Panc1 (cell line): ENCODE measurements at regions not wholly inside any gene's neighbourhood (a gene's known extent, or its start where the extent isn't known, plus 50 kb on each side); places are given as distances from the start of the nearest gene placed in this dataset.

ENCODE experiments used
- ATAC-seq: fragments of 200-7000 bp; cut with Tn5 transposase; 2 replicates; pipeline ENCODE4 v1.9.1; 2020; ENCODE audit warnings: mild to moderate bottlenecking, moderate library complexity
- BruUV-seq: library from RNA; stranded (reverse); fragments of 400-500 nt; replicated peaks from 2 replicates; lab custom pipeline; 2021; lab: Mats Ljungman, UMichigan
- CTCF ChIA-PET: fragments of 300-600 bp; sonication (Branson Sonifier 250); formaldehyde crosslinking; loops from one replicate; lab custom pipeline; 2022; ENCODE audit warnings: antibody characterized with exemption; lab: Charles Lee
- POLR2A ChIA-PET: fragments of 300-600 bp; sonication (Branson Sonifier 250); formaldehyde crosslinking; loops from one replicate; lab custom pipeline; 2022; ENCODE audit warnings: antibody characterized with exemption; lab: Charles Lee
- DNase-seq: peaks from one replicate; pipeline ENCODE4 v3.0.0-alpha.2; 2010; ENCODE audit warnings: low read depth, low spot score
- H3K27ac ChIP-seq: 2 replicates; pipeline ENCODE4 v1.5.1; 2011; ENCODE audit warnings: mild to moderate bottlenecking, low read length, inconsistent platforms
- H3K27me3 ChIP-seq: fragments of 200-500 bp; sonication (Bioruptor generic); 2 replicates; pipeline ENCODE4 v1.6.0; 2014; ENCODE audit warnings: low read length, inconsistent platforms; ENCODE audit not compliant: control insufficient read depth, insufficient read depth
- H3K36me3 ChIP-seq: fragments of 200-500 bp; sonication (Bioruptor generic); 2 replicates; pipeline ENCODE4 v1.5.1; 2014; ENCODE audit warnings: inconsistent platforms, mild to moderate bottlenecking, low read length, moderate library complexity; ENCODE audit not compliant: control insufficient read depth, insufficient read depth
- H3K4me1 ChIP-seq: 2 replicates; pipeline ENCODE4 v1.5.1; 2011; ENCODE audit warnings: inconsistent platforms, mild to moderate bottlenecking, low read length, moderate library complexity; ENCODE audit not compliant: control insufficient read depth, insufficient read depth
- H3K4me3 ChIP-seq, 2 experiments: 2 replicates each; pipeline ENCODE4 v1.5.1; 2011 to 2012; ENCODE audit warnings: low read depth in 2 of 2, low read length in 2 of 2, mild to moderate bottlenecking in 2 of 2, inconsistent platforms in 1 of 2, moderate library complexity in 1 of 2
- H3K9me3 ChIP-seq: fragments of 200-500 bp; sonication (Bioruptor generic); 2 replicates; pipeline ENCODE4 v1.5.1; 2014; ENCODE audit warnings: low read depth, mild to moderate bottlenecking, inconsistent platforms, low read length, moderate library complexity; ENCODE audit not compliant: control insufficient read depth, insufficient read depth
- CTCF ChIP-seq: fragments of 450-650 bp; IDR thresholded peaks from 2 replicates; pipeline ENCODE4 v1.5.1; 2017; ENCODE audit warnings: mild to moderate bottlenecking
- POLR2AphosphoS5 ChIP-seq: IDR thresholded peaks from 2 replicates; pipeline ENCODE4 v1.6.1; 2012; ENCODE audit warnings: mild to moderate bottlenecking, low read depth, low read length, moderate library complexity
- REST ChIP-seq, 2 experiments: IDR thresholded peaks; 2 replicates each; pipeline ENCODE4 v1.6.1; 2011 to 2012; ENCODE audit warnings: low read depth in 2 of 2, control low read depth in 1 of 2, low read length in 1 of 2, mild to moderate bottlenecking in 1 of 2, moderate library complexity in 1 of 2; ENCODE audit not compliant: insufficient read depth in 1 of 2
- SIN3A ChIP-seq: IDR thresholded peaks from 2 replicates; pipeline ENCODE4 v1.6.1; 2012; ENCODE audit warnings: low read depth, mild to moderate bottlenecking, low read length, moderate library complexity, borderline replicate concordance; ENCODE audit not compliant: insufficient read depth
- TCF7L2 ChIP-seq: IDR thresholded peaks from 2 replicates; pipeline ENCODE4 v1.6.1; 2011; ENCODE audit warnings: mild to moderate bottlenecking, low read depth, low read length, inconsistent platforms
- in situ Hi-C: cut with HindIII; loops from 2 replicates; pipeline ENCODE4 v1.10.0; 2016; ENCODE audit warnings: low sequenced_read_pairs, low pct_unique_long_range_greater_than_20kb
- intact Hi-C: fragments of 100-400 bp; cut with micrococcal nuclease; formaldehyde crosslinking; loops from one replicate; pipeline ENCODE4 v1.10.0; 2022; ENCODE audit not compliant: unreplicated experiment

- no peak for DNase-seq
- intact Hi-C loops (no loop called here), in situ Hi-C loops (no loop called here)
- Histone ChIP-seq H3K4me1 (no peaks in the 10 kb centered on the region), H3K27me3 (no peaks in the 10 kb centered on the region), H3K27ac (no peak overlapping the region), H3K4me3 (no peak overlapping the region), H3K36me3 (no peaks in the 10 kb centered on the region), H3K9me3 (no peaks in the 10 kb centered on the region)
- no peak for ATAC-seq
- ChIA-PET POLR2A (no interaction called here), CTCF (no interaction called here)
- BruUV-seq, result no TSS peak
- TF ChIP-seq CTCF (peak; percentile 17; the same call in 1 of the 2 replicates), TCF7L2 (no peak)
Observed at GRCh38 chr2:198930170-198930569, 527.6 kb downstream of the SATB2 start.

GRCh38 chr2:198928026-198928425 lies 529.7 kb downstream of the SATB2 start:
- H3K9me3 ChIP-seq, result no peaks in the 10 kb centered on the region
- no TSS peak for BruUV-seq
- CTCF ChIA-PET, result interaction anchor here (0.7 kb wide), 1 partner anchor 110 kb away, joined by 4 read pairs; no protein-coding TSS in a partner anchor
- DNase-seq, result no peak
- no peak for ATAC-seq
- H3K27me3 ChIP-seq, result no peaks in the 10 kb centered on the region
- POLR2A ChIA-PET, result no interaction called here
- no peak overlapping the region for H3K4me3 ChIP-seq
- TF ChIP-seq TCF7L2, result no peak
- no peak for TF ChIP-seq REST (IDR thresholded peaks at IDR 0.05; ENCODE audit: insufficient read depth in 1 of 2, low read depth in 2 of 2, low read length in 1 of 2)
- no peak for TF ChIP-seq POLR2AphosphoS5
- no peak for TF ChIP-seq CTCF
- TF ChIP-seq SIN3A, result no peak
- intact Hi-C loops (no loop called here), in situ Hi-C loops (no loop called here)
- no peaks in the 10 kb centered on the region for H3K36me3 ChIP-seq
- no peak overlapping the region for H3K27ac ChIP-seq
- no peaks in the 10 kb centered on the region for H3K4me1 ChIP-seq
